Activated B cell treated with CpG ODN at 0.5 μM for 24 hours (primary cell): ENCODE measurements at regions not wholly inside any gene's neighbourhood (a gene's known extent, or its start where the extent isn't known, plus 50 kb on each side); places are given as distances from the start of the nearest gene placed in this dataset.

ENCODE experiments used
- ATAC-seq: fragments of 200-7000 bp; cut with Tn5 transposase; one replicate; pipeline ENCODE4 v1.10.0; 2021; ENCODE audit warnings: low read depth, mild to moderate bottlenecking, moderate library complexity
- CTCF ChIA-PET: fragments of 350-600 bp; sonication (Branson Sonifier 250); formaldehyde crosslinking; loops from one replicate; lab custom pipeline; 2021; ENCODE audit warnings: antibody characterized with exemption; lab: Charles Lee
- POLR2A ChIA-PET: fragments of 350-600 bp; sonication (Branson Sonifier 250); formaldehyde crosslinking; loops from one replicate; lab custom pipeline; 2021; ENCODE audit warnings: antibody characterized with exemption; lab: Charles Lee
- DNase-seq: peaks from one replicate; pipeline ENCODE4 v3.0.0; 2022
- H3K27ac Mint-ChIP-seq: one replicate; pipeline ENCODE4 v1.8.0; 2020; ENCODE audit warnings: mixed read lengths
- H3K27me3 Mint-ChIP-seq: one replicate; pipeline ENCODE4 v1.8.0; 2021; ENCODE audit warnings: mixed read lengths
- H3K36me3 Mint-ChIP-seq: one replicate; pipeline ENCODE4 v1.8.0; 2021; ENCODE audit warnings: low read depth, mixed read lengths
- H3K4me1 Mint-ChIP-seq: one replicate; pipeline ENCODE4 v1.8.0; 2021; ENCODE audit warnings: mixed read lengths
- H3K4me3 Mint-ChIP-seq: one replicate; pipeline ENCODE4 v1.8.0; 2020; ENCODE audit warnings: mild to moderate bottlenecking, mixed read lengths
- H3K9me3 Mint-ChIP-seq: one replicate; pipeline ENCODE4 v1.8.0; 2020; ENCODE audit warnings: mixed read lengths
- CTCF ChIP-seq: fragments of 200-600 bp; IDR thresholded peaks from one replicate; pipeline ENCODE4 v1.8.0; 2022; ENCODE audit warnings: antibody characterized with exemption, mild to moderate bottlenecking
- intact Hi-C: fragments of 100-400 bp; cut with micrococcal nuclease; formaldehyde crosslinking; loops from one replicate; pipeline ENCODE4 v1.15.1; 2024

DNA sequence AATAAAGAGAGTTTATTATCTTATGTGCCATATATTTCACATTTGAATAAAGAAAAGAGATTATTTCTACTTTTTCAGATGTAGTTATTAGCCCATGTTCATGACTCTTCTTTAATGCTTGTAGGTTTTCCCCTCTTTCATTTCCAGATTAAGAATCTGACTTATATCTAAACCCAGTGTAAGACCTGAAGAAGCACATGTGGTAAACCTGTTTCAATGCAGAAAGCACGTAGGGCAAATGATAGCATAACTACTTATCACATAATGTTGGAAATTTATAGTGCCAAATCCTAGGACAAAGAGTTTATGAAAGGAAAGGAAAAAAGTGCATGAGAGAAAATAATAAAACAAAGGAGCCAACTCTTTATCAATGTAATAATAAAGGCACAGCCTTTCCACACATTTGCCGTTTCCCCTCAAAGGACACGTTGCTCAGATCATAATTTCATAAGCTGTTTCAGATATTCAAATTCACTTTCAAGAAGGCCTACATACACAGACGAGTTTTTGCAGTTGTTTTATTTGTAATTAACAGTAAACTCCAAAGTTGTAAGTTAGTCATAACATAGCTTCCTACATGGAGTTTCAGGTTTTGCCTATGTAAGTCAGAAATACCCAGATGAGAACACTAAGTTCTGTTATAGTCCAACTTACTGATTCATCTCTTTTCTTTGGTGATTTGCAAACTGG lies 88.8 kb upstream of the MDFIC start:
- DNase-seq (no peak), ATAC-seq (no peak)
- TF ChIP-seq CTCF = no peak
- ChIA-PET CTCF (no interaction called here), POLR2A (no interaction called here)
- H3K4me1 Mint-ChIP-seq = no peaks in the 10 kb centered on the region
- no peak overlapping the region for H3K27ac Mint-ChIP-seq
- no peak overlapping the region for H3K4me3 Mint-ChIP-seq
- H3K27me3 Mint-ChIP-seq = no peaks in the 10 kb centered on the region
- no peaks in the 10 kb centered on the region for H3K36me3 Mint-ChIP-seq
- intact Hi-C loops = no loop called here
- H3K9me3 Mint-ChIP-seq = no peaks in the 10 kb centered on the region

GRCh38 chr7:114835303-114835702 lies 86.6 kb upstream of the MDFIC start:
- ChIA-PET POLR2A (no interaction called here), CTCF (no interaction called here)
- intact Hi-C loops = no loop called here
- no peak for ATAC-seq
- no peak overlapping the region for H3K4me3 Mint-ChIP-seq
- TF ChIP-seq CTCF = no peak
- H3K27me3 Mint-ChIP-seq = peaks cover 3% of the 10 kb centered on the region
- DNase-seq = no peak
- H3K36me3 Mint-ChIP-seq = no peaks in the 10 kb centered on the region
- no peaks in the 10 kb centered on the region for H3K4me1 Mint-ChIP-seq
- H3K27ac Mint-ChIP-seq = no peak overlapping the region
- H3K9me3 Mint-ChIP-seq = no peaks in the 10 kb centered on the region

GRCh38 chr7:114835861-114836260 lies 86.0 kb upstream of the MDFIC start:
- no peak for TF ChIP-seq CTCF
- CTCF ChIA-PET = no interaction called here
- intact Hi-C loops = no loop called here

DNA sequence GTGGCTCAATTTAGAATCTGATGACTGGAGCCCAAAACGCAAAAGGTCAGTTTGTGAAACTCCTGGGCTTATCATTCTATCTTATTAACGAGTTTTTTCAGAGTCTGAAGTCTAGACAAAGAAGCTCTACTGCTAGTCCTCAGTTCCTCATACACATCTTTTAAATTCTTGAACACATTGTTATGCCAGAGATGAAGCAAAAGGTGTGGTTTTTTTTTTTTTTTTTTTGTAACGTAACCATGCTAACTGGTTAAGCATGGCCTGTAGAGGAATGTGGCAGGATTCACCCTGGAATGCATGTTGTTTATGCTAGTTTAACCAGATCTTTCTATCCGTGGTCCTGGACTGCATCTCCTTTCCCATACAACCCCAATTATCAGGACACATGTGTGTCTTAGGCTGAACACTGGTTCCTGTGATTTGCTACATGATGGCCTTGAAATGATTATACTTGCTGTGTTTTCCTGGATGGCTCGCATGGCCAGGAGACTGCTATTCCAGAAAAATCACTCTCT lies 79.3 kb upstream of the MDFIC start:
- H3K27ac Mint-ChIP-seq = no peak overlapping the region
- H3K9me3 Mint-ChIP-seq = no peaks in the 10 kb centered on the region
- intact Hi-C loops = no loop called here
- ChIA-PET CTCF (no interaction called here), POLR2A (no interaction called here)
- no peak for TF ChIP-seq CTCF
- no peaks in the 10 kb centered on the region for H3K4me1 Mint-ChIP-seq
- peaks cover 3% of the 10 kb centered on the region for H3K27me3 Mint-ChIP-seq
- H3K36me3 Mint-ChIP-seq = no peaks in the 10 kb centered on the region
- DNase-seq = no peak
- H3K4me3 Mint-ChIP-seq = no peak overlapping the region
- no peak for ATAC-seq

More at GRCh38 chr7:114835861-114836260, 86.0 kb upstream of the MDFIC start:
- H3K27me3 Mint-ChIP-seq = peaks cover 3% of the 10 kb centered on the region
- H3K4me3 Mint-ChIP-seq = no peak overlapping the region
- H3K4me1 Mint-ChIP-seq = no peaks in the 10 kb centered on the region
- no peaks in the 10 kb centered on the region for H3K36me3 Mint-ChIP-seq
- ATAC-seq = no peak
- no peak overlapping the region for H3K27ac Mint-ChIP-seq
- no peaks in the 10 kb centered on the region for H3K9me3 Mint-ChIP-seq
- DNase-seq = no peak
- POLR2A ChIA-PET = no interaction called here

- CTCF ChIA-PET = no interaction called here
- POLR2A ChIA-PET = no interaction called here
- H3K4me3 Mint-ChIP-seq = no peak overlapping the region
- DNase-seq (no peak), ATAC-seq (no peak)
- TF ChIP-seq CTCF = no peak
- no peaks in the 10 kb centered on the region for H3K36me3 Mint-ChIP-seq
- no peaks in the 10 kb centered on the region for H3K9me3 Mint-ChIP-seq
- H3K4me1 Mint-ChIP-seq = no peaks in the 10 kb centered on the region
- intact Hi-C loops = no loop called here
- H3K27ac Mint-ChIP-seq = no peak overlapping the region
- H3K27me3 Mint-ChIP-seq = peaks cover 3% of the 10 kb centered on the region
Measured at GRCh38 chr7:114843102-114843501, 78.8 kb upstream of the MDFIC start.
